Endothelial cell of umbilical vein (primary cell): ENCODE measurements at regions not wholly inside any gene's neighbourhood (a gene's known extent, or its start where the extent isn't known, plus 50 kb on each side); places are given as distances from the start of the nearest gene placed in this dataset.

Source experiments
- CTCF ChIP-seq, 2 donors: IDR thresholded peaks; 1 replicate in 1 of 2; 2 replicates in 1 of 2; pipeline ENCODE4 v1.5.1; 2011; ENCODE audit warnings: low read length in 2 of 2, mild to moderate bottlenecking in 2 of 2, moderate library complexity in 2 of 2, control low read depth in 1 of 2, inconsistent platforms in 1 of 2, low read depth in 1 of 2; ENCODE audit not compliant: insufficient read depth in 1 of 2; ENCODE audit errors: extremely low read depth in 1 of 2
- MAX ChIP-seq: IDR thresholded peaks from 2 replicates; pipeline ENCODE4 v1.6.1; 2011; ENCODE audit not compliant: insufficient read depth, insufficient read length

GRCh38 chr16:18055411-18055916 lies 281.1 kb downstream of the NPIPA8 start:
- TF ChIP-seq CTCF (IDR thresholded peaks at IDR 0.05; ENCODE audit: extremely low read depth in 1 of 2, insufficient read depth in 1 of 2, low read depth in 1 of 2, low read length in 2 of 2): no peak
- no peak for TF ChIP-seq MAX
